ENCODE measurements at regions not wholly inside any gene's neighbourhood (a gene's known extent, or its start where the extent isn't known, plus 50 kb on each side); places are given as distances from the start of the nearest gene placed in this dataset.

DNA sequence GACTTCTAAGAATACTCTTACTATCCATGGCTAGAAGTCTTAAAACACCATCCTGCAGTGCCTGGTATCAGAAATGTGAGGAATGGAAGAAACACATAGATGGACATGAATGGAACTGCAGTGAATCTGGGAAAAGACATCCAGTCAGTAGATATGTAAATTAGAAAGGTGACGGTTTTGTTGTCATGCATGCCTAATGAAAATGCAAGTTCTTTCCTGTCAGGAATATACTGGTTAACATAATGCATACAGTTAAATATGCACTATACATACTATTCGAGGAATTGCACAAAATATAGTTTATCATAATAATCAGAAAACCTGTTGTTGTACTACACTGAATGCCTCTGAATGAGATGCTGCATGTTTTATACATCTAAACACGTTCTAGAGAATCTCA, 190.6 kb upstream of the ITGA4 start:
- DNase-seq (ENCODE audit: low read depth, low spot score), result no peak
- RAD21 ChIA-PET (ENCODE audit: low non-redundant PET in 1 of 2, low total read pairs in 2 of 2, uncharacterized antibody in 2 of 2, unreplicated experiment in 2 of 2), result no interaction called here
- Histone ChIP-seq H3K9ac (ENCODE audit: low read length) (no peak overlapping the region), H3K9me2 (ENCODE audit: insufficient read depth) (no peaks in the 10 kb centered on the region), H3K27me3 (ENCODE audit: insufficient read depth, low read length) (no peaks in the 10 kb centered on the region), H3K4me2 (ENCODE audit: low read length) (no peak overlapping the region), H2AFZ (ENCODE audit: low read depth, low read length, poor library complexity, severe bottlenecking) (no peak overlapping the region), H3K4me1 (ENCODE audit: control insufficient read depth in 1 of 2, insufficient read depth in 2 of 2, low read length in 2 of 2) (no peaks in the 10 kb centered on the region), H3K9me3 (ENCODE audit: control insufficient read depth in 1 of 2, insufficient read depth in 1 of 2, low read depth in 1 of 2, low read length in 2 of 2) (no peaks in the 10 kb centered on the region), H3K36me3 (ENCODE audit: control insufficient read depth in 1 of 2, insufficient read depth in 2 of 2, low read length in 2 of 2) (no peaks in the 10 kb centered on the region), H3K79me2 (ENCODE audit: insufficient read depth, low read length) (no peaks in the 10 kb centered on the region), H4K20me1 (ENCODE audit: insufficient read depth) (no peaks in the 10 kb centered on the region), H3K27ac (ENCODE audit: low read depth, low read length) (no peak overlapping the region), H3K4me3 (replicated peaks in 1 of 2; ENCODE audit: low read depth in 1 of 2, low read length in 2 of 2) (no peak overlapping the region)
- BruUV-seq (replicated peaks), result no TSS peak
- TF ChIP-seq, protein P1, sequence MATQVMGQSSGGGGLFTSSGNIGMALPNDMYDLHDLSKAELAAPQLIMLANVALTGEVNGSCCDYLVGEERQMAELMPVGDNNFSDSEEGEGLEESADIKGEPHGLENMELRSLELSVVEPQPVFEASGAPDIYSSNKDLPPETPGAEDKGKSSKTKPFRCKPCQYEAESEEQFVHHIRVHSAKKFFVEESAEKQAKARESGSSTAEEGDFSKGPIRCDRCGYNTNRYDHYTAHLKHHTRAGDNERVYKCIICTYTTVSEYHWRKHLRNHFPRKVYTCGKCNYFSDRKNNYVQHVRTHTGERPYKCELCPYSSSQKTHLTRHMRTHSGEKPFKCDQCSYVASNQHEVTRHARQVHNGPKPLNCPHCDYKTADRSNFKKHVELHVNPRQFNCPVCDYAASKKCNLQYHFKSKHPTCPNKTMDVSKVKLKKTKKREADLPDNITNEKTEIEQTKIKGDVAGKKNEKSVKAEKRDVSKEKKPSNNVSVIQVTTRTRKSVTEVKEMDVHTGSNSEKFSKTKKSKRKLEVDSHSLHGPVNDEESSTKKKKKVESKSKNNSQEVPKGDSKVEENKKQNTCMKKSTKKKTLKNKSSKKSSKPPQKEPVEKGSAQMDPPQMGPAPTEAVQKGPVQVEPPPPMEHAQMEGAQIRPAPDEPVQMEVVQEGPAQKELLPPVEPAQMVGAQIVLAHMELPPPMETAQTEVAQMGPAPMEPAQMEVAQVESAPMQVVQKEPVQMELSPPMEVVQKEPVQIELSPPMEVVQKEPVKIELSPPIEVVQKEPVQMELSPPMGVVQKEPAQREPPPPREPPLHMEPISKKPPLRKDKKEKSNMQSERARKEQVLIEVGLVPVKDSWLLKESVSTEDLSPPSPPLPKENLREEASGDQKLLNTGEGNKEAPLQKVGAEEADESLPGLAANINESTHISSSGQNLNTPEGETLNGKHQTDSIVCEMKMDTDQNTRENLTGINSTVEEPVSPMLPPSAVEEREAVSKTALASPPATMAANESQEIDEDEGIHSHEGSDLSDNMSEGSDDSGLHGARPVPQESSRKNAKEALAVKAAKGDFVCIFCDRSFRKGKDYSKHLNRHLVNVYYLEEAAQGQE (IDR thresholded peaks at IDR 0.05; ENCODE audit: low read depth), result no peak
- TF ChIP-seq SP1 (IDR thresholded peaks at IDR 0.05; ENCODE audit: low read depth), result no peak
- ATAC-seq, result no peak
- POLR2A ChIA-PET, result no interaction called here
- CTCF ChIA-PET, result no interaction called here
- intact Hi-C loops (cut with micrococcal nuclease), result no loop called here

DNA sequence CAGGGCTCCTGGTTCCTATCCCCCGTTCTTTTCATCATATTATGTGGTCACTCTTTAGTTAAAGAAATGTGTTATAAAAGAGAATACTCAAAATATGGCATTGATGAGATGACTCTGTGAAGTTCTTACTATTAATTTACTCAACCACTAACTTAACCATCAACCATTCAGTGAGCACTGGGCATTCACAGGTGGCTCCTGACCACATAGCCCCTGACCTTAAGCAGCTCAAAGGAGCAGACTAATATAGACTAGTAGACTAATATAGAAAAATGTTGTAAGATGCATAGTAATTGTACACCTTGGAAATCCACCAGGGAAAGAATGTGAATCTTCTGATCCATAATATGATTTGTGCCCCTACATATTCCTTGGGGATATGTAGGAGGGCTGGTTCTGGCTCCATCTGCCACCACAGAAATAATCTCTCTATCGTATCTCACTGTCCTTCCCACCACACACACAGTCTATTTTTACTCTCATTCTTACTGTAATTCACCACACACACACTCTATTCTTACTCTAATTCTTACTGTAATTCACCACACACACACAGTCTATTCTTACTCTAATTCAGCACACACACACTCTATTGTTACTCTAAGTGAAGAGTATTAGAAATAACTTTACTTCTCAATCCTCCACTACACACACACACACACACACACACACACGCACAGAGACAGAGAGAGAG, 188.9 kb upstream of the ITGA4 start:
- Histone ChIP-seq H3K4me2 (ENCODE audit: low read length) (no peak overlapping the region), H3K9ac (ENCODE audit: low read length) (no peak overlapping the region), H4K20me1 (ENCODE audit: insufficient read depth) (no peaks in the 10 kb centered on the region), H2AFZ (ENCODE audit: low read depth, low read length, poor library complexity, severe bottlenecking) (no peak overlapping the region), H3K9me3 (ENCODE audit: control insufficient read depth in 1 of 2, insufficient read depth in 1 of 2, low read depth in 1 of 2, low read length in 2 of 2) (no peaks in the 10 kb centered on the region), H3K36me3 (ENCODE audit: control insufficient read depth in 1 of 2, insufficient read depth in 2 of 2, low read length in 2 of 2) (no peaks in the 10 kb centered on the region), H3K9me2 (ENCODE audit: insufficient read depth) (no peaks in the 10 kb centered on the region), H3K4me1 (ENCODE audit: control insufficient read depth in 1 of 2, insufficient read depth in 2 of 2, low read length in 2 of 2) (no peaks in the 10 kb centered on the region), H3K27me3 (ENCODE audit: insufficient read depth, low read length) (no peaks in the 10 kb centered on the region), H3K79me2 (ENCODE audit: insufficient read depth, low read length) (no peaks in the 10 kb centered on the region), H3K27ac (ENCODE audit: low read depth, low read length) (no peak overlapping the region), H3K4me3 (replicated peaks in 1 of 2; ENCODE audit: low read depth in 1 of 2, low read length in 2 of 2) (no peak overlapping the region)
- intact Hi-C loops (cut with micrococcal nuclease), result no loop called here
- DNase-seq (ENCODE audit: low read depth, low spot score) (no peak), ATAC-seq (no peak)
- BruUV-seq (replicated peaks), result no TSS peak
- CTCF ChIA-PET, result no interaction called here
- RAD21 ChIA-PET (ENCODE audit: low non-redundant PET in 1 of 2, low total read pairs in 2 of 2, uncharacterized antibody in 2 of 2, unreplicated experiment in 2 of 2), result no interaction called here
- POLR2A ChIA-PET, result no interaction called here
- no peak for TF ChIP-seq ELF1 (IDR thresholded peaks at IDR 0.05; ENCODE audit: borderline replicate concordance, low read depth)
- TF ChIP-seq ZNF274 (IDR thresholded peaks at IDR 0.05; ENCODE audit: low read depth, low read length), result no peak
- no peak for TF ChIP-seq YY1 (IDR thresholded peaks at IDR 0.05; ENCODE audit: extremely low read depth, insufficient replicate concordance, low read depth, low read length)
- no peak for TF ChIP-seq ZBTB33 (IDR thresholded peaks at IDR 0.05; ENCODE audit: extremely low read depth, insufficient replicate concordance, low read length)
- TF ChIP-seq POLR2AphosphoS5 (IDR thresholded peaks at IDR 0.05; ENCODE audit: low read depth, low read length), result no peak
- no peak for TF ChIP-seq RAD21 (IDR thresholded peaks at IDR 0.05; ENCODE audit: low read depth)
- no peak for TF ChIP-seq FOSL1 (IDR thresholded peaks at IDR 0.05; ENCODE audit: low read depth)
- no peak for TF ChIP-seq EGR1 (IDR thresholded peaks at IDR 0.05; ENCODE audit: low read depth)
- no peak for TF ChIP-seq JUND (IDR thresholded peaks at IDR 0.05)
- no peak for TF ChIP-seq SIN3A (IDR thresholded peaks at IDR 0.05; ENCODE audit: low read depth)
- TF ChIP-seq MAX (IDR thresholded peaks at IDR 0.05), result no peak

Data from HCT116 (cell line).